Stimulated activated CD8-positive, alpha-beta memory T cell treated with anti-CD3 and anti-CD28 coated beads, Interleukin-7, amount 100 ng/mL, for 4 hours (primary cell): ENCODE measurements at regions not wholly inside any gene's neighbourhood (a gene's known extent, or its start where the extent isn't known, plus 50 kb on each side); places are given as distances from the start of the nearest gene placed in this dataset.

ENCODE experiments used
- DNase-seq, 2 donors: peaks; one replicate each; pipeline ENCODE4 v3.0.0-alpha.2; 2020; ENCODE audit warnings: low read depth in 2 of 2

DNA sequence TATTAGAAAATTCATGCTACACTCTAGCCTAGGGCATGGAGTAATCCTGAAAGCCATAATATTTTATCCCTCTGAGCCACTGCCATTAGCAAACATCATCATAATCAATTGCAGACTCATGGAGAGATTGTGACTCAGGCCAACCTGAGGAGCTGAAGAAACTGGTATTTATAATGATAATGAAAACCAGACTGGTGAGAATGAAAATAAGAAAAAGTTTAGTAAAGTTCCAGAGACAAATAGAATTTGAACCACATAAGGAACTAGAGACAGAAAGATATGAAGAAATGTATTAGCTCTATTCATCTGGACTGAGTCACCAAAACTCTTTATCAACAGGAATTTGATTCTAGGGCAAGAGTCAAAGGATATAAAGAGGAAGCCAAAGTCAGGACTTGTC lies 158.7 kb downstream of the DRD1 start:
- DNase-seq: no peak

DNA sequence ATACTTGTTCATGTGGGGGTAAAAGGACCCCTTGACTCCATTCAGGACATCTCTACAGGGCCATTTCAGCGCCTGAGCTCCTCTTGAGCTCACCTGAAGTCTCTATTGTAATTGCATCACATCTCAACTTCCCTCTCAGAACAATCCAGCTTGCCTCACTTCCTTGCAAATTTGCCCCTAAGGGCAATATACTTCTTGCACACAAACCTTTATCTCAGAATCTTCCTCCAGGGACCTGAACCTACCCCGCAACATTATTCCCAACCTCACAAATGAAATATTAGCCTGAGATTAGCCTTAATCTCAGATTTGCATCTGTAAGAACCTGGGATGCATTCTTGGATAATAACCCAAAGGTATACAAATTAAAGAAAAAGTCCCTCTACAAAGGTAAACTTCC lies 159.2 kb downstream of the DRD1 start:
- no peak for DNase-seq

DNA sequence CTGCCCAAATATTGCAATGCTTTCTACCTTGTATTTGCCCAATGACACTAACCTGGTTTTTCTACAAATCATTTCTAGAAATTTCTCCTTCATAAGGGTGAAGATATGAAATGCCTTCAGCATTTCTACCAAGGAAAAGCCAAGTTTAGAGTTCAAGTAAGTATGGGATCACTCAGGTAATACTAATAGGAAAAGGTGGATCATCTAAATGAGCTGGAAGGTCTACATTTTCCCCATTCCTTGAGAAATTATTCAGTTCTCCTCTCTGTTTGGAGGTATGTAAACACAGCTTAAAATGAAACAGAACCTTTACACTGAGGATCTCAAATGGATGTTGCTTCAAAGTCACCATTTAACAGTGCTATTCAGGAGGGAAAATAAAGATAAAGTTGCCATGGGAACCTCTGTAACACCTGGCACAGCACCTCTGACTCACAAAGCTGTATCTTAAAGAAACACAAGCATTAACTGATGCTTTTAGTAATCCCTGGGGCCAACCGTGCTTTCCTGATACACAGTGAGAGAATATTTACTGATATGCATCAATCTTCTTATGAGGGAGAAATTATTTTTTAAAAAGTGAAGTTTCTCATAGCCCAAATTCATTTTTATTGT lies 161.3 kb downstream of the DRD1 start:
- DNase-seq: no peak

DNA sequence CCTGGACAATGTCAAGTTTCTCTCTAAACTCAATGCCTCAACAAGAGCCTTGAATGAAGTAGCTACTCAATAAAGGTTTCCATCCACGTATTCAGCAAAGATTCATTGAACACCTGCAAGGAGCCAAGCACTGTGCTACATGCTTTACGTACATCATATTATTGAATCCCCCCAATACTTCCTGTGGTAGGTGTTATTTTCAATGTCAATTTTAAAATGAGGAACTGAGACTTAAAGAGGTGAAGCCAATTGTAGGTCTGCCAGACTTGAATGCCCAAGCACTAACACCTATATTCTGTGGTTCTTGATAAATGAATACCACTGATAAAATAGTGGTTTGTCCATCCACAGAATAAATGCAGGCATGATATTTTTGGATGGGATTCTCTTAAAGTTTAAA lies 162.3 kb downstream of the DRD1 start:
- no peak for DNase-seq

DNA sequence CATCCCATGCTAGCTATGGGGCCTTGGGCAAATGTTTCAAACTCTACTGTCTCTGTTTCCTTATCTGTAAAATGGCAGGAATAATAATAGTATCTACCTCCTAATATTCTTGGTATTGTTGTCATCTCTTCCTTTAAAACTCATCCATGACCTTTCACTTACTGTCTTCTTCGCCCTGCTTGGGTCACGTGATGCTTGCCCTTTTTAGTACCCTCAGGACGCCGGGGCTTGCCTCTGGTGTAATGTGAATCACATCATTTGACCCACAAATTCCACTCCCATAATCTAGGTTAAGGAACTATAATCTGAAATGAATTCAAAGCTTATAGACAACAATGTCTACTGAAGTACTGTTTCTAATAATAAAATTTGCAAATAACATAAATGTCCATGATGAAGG lies 162.7 kb downstream of the DRD1 start:
- no peak for DNase-seq

DNA sequence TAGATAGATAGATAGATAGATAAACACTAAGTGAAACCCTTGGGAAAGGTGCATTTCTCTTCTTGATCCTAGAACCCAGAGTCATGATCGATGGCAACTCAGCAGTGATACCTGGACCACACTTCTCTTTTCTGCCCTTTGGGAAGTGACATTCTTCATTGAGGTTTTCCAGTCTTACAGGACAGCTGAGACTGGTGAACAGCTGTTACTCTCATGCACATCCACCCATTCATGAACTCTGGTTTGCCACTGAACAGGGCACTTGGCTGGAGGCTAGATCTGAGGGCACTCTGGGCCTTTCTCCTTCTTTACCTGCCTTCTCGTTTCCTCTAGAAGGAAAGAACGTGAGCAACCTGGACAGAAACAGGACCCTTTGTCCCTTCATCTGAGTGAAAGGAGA lies 164.5 kb downstream of the DRD1 start:
- no peak for DNase-seq

DNA sequence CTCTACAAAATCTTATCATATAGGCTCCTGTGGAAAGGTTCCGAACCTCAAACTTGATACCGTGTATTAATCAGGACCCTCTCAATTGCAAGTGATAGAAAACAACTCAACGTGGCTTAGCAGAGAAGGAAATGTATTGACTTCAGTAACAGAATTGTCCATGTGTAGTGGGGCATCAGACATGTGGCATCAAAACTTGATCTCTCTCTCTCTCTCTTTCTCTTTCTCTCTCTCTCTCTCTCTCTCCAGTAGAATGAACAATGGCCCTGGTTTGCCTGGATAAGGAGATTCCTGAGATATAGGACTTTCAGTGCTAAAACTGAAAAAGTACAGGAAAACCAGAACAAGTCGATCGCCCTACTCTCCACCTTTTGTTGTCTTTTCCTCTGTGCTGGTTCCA lies 168.2 kb downstream of the DRD1 start:
- no peak for DNase-seq

GRCh38 chr5:175275097-175275496 lies 168.9 kb downstream of the DRD1 start:
- DNase-seq: no peak

DNA sequence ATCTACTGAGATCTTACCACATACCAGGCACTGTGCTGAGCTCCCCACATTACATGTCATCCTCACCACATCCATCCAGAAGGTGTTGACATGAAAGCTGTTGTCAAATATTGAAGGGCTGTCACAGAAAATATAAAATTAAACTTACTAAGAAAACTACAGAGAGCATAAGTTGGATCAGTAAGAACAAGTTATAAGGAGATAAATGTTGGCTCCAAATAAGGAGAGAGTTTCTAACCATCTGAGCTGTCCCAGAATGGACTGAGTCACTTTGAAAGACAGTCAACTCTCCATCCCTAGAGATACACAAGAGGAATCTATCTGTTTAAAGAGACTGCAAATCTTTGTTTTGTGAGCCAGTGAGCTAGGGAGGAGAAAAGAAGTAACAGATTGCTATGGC lies 169.8 kb downstream of the DRD1 start:
- DNase-seq: no peak

DNA sequence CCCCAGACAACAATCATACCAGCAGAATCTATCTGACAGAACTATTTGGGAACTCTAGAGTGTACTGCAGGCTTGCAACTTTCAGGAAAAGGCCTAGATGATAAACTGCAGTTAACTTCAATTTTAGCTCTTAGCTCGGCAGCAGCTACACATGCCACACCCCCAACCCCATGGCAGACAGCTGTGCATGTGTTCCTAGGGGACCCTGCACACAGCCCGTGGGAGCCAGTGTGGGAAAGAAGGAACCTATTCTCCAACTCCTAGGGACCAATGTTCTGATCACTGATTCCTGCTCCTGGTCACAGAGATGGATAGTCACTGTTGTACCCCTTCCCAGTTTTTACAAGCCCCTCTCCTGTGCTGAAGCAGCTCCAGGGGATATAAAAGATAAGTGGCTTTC lies 179.6 kb downstream of the DRD1 start:
- DNase-seq: no peak

DNA sequence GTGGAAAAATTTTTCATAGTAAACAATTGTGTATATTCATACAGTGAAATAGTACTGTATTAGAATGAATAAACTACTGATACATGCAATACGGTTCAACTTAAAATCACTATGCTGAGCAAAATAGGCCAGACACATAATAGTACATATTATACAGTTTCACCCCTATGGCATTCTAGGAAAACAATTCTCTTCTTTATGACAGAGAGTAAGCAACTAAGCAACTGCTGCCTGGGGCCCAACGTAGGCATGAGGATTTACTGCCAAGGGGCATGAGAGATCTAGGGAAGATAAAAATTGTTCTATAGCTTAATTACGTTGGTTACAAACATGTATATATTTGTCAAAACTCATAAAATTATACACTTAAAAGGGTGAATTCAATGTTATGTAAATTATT lies 180.2 kb downstream of the DRD1 start:
- DNase-seq: no peak

DNA sequence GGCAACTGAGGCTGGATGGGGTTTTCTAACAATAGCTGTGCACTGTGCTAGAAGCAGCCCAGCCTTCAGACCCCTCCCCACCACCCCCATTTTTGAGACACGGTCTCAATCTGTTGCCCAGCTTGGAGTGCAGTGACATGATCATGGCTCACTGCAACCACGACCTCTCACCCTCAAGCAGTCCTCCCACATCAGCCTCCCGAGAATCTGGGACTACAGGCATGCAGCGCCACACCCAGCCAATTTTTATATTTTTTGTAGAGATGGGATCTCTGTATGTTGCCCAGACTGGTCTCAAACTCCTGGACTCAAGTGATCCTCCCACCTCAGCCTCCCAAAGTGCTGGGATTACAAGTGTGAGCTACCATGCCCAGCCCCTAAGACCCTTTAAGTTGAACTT lies 182.5 kb downstream of the DRD1 start:
- no peak for DNase-seq

DNA sequence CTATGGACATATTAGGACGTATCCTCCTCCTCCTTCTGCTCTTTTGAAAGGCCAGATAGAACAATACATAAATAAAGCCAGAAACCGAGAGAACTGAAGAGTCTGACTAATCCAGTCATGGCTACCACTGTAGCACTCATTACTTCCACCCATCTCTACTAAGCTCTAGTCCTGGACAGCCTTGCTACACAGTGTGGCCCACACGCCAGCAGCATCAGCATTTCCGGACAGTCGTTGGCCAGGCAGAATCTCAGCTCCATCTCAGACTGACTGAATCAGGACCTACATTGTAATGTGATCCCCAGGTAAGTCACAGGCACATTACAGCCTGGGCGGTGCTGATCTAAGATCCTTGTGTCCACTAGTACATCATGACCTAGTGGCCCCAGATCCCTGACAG lies 182.9 kb downstream of the DRD1 start:
- DNase-seq: no peak

DNA sequence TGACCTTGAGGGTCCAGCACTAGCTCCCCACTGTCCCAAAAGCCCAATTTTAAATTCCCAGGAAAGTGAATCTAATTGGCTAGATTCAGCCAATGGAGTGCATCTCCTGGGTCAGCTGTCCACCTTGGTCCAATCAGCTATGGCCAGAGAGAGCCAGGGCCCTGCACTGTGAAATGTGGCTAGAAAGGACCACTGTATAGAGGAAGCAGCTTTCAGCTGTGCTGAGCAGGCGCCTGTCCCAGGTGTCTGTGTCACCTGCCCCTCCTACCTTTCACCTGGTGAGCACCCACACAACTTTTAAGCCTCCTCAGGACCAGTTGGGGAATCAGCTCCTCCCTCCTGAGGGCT lies 186.2 kb downstream of the DRD1 start:
- DNase-seq: no peak

DNA sequence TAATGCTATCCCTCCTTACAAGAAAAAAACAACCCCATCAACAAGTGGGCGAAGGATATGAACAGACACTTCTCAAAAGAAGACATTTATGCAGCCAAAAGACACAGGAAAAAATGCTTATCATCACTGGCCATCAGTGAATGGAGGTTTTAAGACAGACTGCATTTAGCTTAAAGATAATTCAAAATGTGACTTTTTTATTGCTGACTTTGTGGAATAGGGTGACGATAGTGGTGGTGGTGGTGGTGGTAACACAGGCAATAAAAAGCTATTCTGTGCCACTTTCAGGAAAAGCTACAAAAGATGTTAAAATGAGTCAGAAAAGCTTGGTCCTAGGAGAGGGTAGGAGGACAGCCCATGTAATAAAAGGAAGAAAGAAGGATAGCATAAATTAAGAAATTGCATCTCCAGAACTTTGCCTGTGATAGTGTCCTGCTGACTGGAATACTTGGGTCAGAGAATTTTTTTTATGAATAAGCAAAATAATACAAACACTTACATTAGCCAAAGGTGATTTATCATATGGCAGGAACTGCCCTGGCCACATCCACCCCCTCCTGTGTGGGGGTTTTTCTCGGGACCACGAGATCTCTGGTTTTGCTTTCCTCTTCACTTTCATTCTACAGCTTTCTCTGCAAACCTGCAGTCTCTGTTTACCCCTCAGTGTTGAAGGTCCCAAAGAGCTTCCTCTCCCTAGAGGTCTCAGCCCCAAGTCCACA lies 186.7 kb downstream of the DRD1 start:
- DNase-seq: no peak

- DNase-seq: no peak
These were observed 189.8 kb downstream of the DRD1 start for GRCh38 chr5:175254155-175254554.

GRCh38 chr5:175253597-175253996 lies 190.4 kb downstream of the DRD1 start:
- no peak for DNase-seq

DNA sequence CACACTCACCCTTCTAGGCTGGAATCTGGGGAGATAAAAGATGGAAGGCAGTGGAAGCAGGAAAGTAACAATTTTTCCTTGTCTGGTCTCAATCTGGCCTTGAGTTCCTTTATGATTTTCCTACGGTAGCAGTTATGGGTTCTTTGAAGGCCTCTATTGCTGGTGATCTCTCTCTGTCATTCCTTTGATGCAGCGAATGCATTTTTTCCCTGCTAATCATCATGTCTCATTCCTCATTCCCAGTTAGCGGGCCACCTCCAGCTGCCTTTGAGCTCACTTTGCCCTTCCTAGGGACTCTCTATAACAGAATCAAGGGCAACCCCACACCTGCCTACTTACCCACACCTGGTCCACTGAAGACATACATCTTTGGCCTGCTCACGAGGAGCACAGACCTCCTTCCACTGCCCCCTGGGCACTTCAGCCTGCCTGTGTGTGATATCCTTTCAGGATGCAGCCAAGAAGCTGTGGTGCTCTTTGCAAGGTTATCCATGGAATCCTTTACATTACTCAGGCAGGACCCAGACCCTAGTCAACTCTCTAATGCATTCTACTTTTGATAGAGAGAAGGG lies 191.7 kb downstream of the DRD1 start:
- DNase-seq: no peak

- no peak for DNase-seq
These were observed 193.6 kb downstream of the DRD1 start for GRCh38 chr5:175250426-175250825.

DNA sequence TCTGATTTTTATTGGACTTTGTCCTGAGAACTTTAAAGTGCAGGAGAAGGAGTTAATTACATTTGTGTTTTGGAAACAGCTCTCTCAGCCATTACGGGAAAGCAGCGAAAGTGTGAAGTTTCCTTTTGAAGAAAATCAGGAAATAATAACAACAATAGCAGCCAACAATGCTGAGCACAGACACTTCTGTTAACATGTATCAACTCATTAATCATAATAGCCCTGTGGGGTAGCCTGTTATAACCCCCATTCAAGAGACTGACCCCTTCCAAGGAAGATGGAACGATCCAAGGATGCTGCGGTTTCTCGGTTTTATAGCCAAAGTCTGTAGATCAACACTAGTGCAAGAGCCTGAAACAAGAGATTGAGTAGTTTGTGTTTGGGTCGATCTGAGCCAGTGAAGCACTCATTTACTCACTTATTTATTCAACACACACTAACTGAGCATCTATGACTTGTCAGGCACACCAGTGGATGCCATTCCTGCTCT lies 195.5 kb downstream of the DRD1 start:
- no peak for DNase-seq

DNA sequence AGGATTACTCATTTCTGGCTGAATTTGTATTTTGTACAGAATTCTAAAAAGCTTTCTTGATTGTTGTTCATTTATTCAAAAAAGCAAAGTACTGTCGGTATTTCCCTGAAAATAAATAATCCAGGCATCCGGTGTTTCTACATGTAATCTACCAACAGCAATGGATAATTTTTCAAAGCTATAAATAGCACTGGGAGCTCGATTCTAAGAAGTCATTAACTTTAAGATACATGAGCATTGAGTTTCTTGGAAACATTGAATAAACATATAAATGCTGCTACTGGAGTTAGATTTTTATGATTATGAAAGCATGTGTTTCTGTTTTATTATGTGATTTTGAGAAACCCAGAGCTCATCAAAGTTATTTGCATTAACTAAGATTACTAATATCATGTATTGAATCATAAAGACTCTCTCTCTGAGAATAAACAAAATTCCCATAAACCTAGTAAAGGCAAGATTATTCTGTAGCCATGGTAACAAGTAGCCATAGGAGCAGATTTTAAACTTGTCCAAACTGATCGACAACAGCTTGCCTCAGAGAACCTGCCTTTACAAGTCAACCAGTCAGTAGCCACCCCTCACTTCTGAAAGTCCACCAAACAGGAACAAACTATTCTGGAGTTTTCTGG lies 197.0 kb downstream of the DRD1 start:
- DNase-seq: no peak

- DNase-seq: no peak
These were observed 197.6 kb downstream of the DRD1 start for GRCh38 chr5:175246242-175246888.

GRCh38 chr5:175243441-175243840 lies 200.5 kb downstream of the DRD1 start:
- DNase-seq: no peak
